Right lung (tissue), 2 donors: ENCODE measurements at regions not wholly inside any gene's neighbourhood (a gene's known extent, or its start where the extent isn't known, plus 50 kb on each side); places are given as distances from the start of the nearest gene placed in this dataset.

Experiments used
- DNase-seq, 2 donors: peaks; one replicate each; pipeline ENCODE4 v3.0.0-alpha.2; 2013

- DNase-seq = no peak
Measured at GRCh38 chr10:131629026-131629770, 271.6 kb upstream of the PPP2R2D start.

- DNase-seq = no peak
Measured at GRCh38 chr10:131630772-131631258, 270.0 kb upstream of the PPP2R2D start.

DNA sequence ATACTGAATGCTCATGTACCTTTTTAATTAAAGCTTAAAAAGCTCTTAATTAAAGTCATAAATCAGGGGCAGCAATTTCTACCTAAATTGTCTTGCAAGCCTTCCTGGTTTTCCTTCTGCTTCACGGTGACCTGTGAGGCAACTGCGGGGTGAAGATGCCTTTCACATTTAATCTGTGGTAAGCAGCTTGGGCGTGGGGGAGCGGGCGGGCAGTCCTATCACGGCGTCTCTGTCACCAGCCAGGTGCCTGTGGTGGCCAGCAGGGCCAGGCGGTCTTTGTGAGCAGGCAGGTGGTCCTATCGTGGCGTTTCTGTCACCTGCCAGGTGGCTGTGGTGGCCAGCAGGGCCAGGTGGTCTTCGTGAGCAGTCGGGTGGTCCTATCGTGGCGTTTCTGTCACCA lies 269.2 kb upstream of the PPP2R2D start:
- DNase-seq = no peak

DNA sequence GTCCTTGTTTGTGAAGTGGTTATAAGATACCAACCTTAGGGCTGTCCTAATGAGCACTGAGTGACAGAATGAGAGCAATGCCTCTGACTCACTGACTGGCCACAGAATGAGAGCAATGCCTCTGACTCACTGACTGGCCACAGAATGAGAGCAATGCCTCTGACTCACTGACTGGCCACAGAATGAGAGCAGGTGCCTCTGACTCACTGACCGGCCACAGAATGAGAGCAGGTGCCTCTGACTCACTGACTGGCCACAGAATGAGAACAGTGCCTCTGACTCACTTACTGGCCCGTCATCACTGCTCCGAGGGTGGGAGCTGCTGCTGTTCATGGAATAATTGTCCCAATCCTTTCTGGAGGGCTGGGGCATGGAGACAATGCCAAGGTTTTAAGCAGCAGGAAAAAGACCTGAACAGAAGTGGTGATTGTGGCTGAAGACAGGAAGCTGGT lies 265.2 kb upstream of the PPP2R2D start:
- DNase-seq = no peak

GRCh38 chr10:131636116-131636515 lies 264.7 kb upstream of the PPP2R2D start:
- no peak for DNase-seq

- DNase-seq = no peak
Measured at GRCh38 chr10:131636841-131637724, 263.7 kb upstream of the PPP2R2D start.

- no peak for DNase-seq
Measured at GRCh38 chr10:131638049-131638879, 262.5 kb upstream of the PPP2R2D start.

- no peak for DNase-seq
Measured at GRCh38 chr10:131638880-131639278, 261.9 kb upstream of the PPP2R2D start.

GRCh38 chr10:131640045-131640644 lies 260.7 kb upstream of the PPP2R2D start:
- no peak for DNase-seq

- peak; percentile 42 to 52 for DNase-seq
Measured at GRCh38 chr10:131641231-131641630, 259.6 kb upstream of the PPP2R2D start.

- DNase-seq = no peak
Measured at GRCh38 chr10:131641898-131642297, 258.9 kb upstream of the PPP2R2D start.

GRCh38 chr10:131642966-131643365 lies 257.8 kb upstream of the PPP2R2D start:
- DNase-seq = no peak

- DNase-seq = no peak
Measured at GRCh38 chr10:131644289-131644688, 256.5 kb upstream of the PPP2R2D start.

GRCh38 chr10:131644864-131645658 lies 255.7 kb upstream of the PPP2R2D start:
- no peak for DNase-seq

- DNase-seq = no peak
Measured at GRCh38 chr10:131645756-131646155, 255.1 kb upstream of the PPP2R2D start.

GRCh38 chr10:131646551-131647525 lies 254.0 kb upstream of the PPP2R2D start:
- peak; percentile 17 to 54 for DNase-seq

DNA sequence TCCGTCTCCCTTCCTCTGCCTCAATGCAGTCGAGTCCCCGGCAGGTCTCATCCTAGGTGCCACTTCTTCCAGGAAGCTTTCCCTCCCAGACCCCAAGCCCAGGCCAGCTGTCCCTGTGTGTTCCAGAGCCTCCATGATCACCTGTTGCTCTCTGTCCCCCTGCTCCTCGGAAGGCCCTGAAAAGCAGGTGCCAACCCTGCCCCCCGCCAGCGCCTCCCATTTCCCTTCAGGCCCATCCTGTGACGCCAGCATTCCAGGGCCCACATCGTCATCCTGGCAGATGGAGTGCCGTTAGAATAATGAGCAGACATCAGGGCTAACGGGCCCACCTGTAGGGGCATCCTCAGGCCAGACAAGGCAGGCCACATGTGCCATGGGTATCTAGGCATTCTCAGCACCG lies 253.0 kb upstream of the PPP2R2D start:
- no peak for DNase-seq

DNA sequence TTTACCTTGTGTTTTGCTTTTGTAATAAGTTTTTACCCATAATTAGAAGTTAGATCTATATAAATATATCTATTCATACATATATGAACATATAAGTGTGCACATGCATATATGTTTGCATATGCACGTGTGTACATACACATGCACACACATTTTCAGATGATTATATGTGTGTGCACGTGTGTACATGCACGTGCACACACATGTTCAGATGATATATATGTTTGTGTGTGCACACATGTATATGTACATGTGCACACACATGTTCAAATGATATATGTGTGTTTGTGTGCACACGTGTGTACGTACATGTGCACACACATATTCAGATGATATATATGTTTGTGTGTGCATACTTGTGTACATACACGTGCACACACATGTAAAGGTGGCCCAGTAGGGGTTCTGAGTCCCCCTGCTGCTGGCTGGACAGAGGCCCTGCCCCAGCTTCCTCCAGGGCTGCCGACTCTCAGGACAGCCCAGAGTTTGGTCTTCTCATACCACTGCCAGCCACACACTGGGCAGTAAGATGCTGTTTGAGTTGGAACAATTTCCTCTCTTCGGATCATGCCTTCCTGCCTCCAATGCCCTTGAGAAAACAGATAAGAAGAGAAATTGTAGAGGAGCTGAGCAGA lies 252.3 kb upstream of the PPP2R2D start:
- DNase-seq = no peak

GRCh38 chr10:131649617-131650016 lies 251.2 kb upstream of the PPP2R2D start:
- DNase-seq = no peak
